GM19452 (cell line): ENCODE measurements at regions not wholly inside any gene's neighbourhood (a gene's known extent, or its start where the extent isn't known, plus 50 kb on each side); places are given as distances from the start of the nearest gene placed in this dataset.

Experiments used
- ATAC-seq: cut with Tn5 transposase; IDR thresholded peaks from one replicate; pipeline ENCODE4 v1.9.1; 2021; ENCODE audit not compliant: unreplicated experiment

- no peak for ATAC-seq
Observed at GRCh38 chr11:97234016-97234415, 844.2 kb downstream of the JRKL start.

- ATAC-seq = no peak
Observed at GRCh38 chr11:97237151-97237550, 847.3 kb downstream of the JRKL start.

DNA sequence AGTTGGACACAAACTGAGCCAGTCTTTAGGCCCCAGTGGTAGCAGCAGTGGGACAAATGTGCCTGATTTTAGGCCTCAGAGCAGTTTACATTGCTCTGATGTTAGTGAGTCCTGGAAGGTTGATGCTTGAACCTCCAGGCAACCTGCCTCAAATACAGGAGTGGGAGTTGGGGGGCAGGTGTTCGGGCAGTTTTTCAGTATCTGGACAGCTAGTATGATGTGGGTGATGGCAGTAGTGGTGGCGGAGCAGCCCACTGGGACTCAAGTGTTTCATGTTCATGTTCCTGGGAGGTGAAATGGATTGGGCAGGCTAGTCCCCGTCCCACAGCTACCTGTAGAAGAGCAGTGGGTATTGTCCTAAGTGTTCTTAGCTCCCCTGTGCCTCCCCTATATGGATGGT, 857.8 kb downstream of the JRKL start:
- no peak for ATAC-seq

DNA sequence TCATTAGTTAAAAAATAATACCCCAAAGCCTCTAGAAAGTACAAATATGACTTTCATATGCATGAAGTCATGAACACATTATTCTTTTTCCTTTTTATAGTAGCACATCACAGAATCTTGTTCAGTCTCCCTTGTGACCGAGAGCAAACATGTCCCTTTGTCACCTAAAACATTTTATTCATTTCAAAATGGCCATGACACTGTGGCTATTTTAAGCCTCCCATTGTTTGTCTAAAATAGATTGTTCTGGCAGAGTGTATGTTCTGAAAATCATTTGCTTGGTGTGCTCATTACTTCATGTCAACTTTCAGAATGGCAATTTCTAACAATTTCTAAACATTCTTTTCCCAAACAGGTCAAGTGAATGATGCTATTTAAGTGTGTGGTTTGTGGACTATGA, 865.0 kb downstream of the JRKL start:
- no peak for ATAC-seq

GRCh38 chr11:97259434-97259833, 869.6 kb downstream of the JRKL start:
- no peak for ATAC-seq

GRCh38 chr11:97259884-97260283, 870.1 kb downstream of the JRKL start:
- no peak for ATAC-seq

GRCh38 chr11:97263183-97263858, 873.5 kb downstream of the JRKL start:
- no peak for ATAC-seq

- no peak for ATAC-seq
Observed at GRCh38 chr11:97269527-97269926, 879.7 kb downstream of the JRKL start.

- no peak for ATAC-seq
Observed at GRCh38 chr11:97279341-97279740, 889.5 kb downstream of the JRKL start.

- no peak for ATAC-seq
Observed at GRCh38 chr11:97280347-97280746, 890.5 kb downstream of the JRKL start.

DNA sequence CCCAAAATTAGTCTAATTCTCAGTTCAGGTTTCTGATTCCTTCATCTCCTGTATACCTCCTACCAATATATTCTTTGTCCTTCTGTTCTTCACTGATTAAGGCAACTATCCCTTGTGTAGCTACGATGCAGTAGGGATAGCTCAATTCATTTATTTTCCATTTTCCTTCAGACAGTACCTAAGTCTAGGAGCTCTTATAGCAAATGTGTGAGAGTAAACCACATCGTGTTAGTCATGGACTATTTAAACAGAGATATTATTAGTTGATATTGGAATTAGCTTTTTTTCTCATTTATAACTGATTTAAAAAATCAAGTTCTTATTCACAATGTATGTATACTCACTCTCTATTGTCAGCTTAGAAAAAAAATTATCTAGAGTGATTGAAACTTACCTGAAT, 900.0 kb downstream of the JRKL start:
- no peak for ATAC-seq

DNA sequence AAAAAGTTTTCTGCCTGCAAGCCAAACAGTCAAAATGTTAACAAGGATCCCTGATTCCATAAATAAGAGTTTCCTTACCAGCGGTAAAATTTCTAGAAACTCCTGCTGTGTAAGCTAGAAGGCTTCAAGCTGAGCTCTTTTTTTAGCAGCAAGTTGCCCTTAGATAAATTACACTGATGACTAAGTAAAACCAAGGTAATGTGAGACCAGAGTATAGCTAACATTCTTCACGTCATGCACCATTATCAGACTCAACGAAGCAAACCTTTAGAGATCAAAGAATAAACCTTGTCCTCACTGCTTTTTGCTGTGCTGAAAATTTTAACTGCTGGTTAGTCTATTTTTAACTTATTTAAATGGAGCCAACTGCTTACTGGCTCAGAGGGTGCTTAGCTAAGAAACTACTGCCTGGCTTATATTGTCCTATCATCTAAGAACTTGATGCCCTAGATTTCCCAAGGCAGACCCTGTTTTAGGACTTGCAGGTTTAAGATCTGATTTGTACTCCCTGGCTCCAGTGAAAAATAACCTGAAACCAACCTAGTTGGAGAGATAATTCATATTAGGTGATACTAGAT, 900.7 kb downstream of the JRKL start:
- no peak for ATAC-seq

DNA sequence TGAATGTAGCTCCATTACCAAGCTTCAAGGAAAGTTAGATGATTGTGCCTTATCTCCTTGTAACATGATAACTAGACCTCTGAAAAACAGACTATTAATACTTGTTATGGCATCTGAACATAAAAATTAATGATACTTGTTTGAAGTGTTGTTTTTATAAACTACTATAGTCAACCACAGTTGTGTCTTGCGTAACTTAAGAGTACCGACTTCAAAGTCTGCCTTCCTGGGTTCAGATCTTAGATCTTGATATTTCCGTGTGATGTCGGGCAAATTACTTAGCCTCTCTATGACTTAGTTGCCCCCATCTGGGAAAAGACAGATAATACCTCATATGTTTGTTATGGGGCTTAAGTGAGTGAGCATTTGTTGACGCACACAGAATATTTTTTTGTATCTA, 906.5 kb downstream of the JRKL start:
- no peak for ATAC-seq

DNA sequence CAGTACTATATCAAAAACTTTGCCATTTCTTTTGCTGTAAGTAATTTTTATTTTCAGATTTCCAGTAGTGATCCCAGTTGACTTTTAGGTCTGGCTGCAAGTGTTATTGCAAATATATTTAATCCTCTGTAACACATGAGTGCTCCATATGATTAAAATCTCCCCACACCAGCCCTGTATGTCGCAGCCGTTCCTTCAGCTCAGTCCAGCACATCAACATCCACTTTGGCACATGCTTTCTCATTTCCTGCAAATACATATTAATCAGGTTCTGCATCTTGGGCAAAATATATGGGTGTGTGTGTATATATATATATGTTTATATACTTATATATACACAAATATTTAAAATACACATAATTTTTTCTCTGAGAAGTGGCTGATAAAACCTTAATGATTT, 919.5 kb downstream of the JRKL start:
- no peak for ATAC-seq

DNA sequence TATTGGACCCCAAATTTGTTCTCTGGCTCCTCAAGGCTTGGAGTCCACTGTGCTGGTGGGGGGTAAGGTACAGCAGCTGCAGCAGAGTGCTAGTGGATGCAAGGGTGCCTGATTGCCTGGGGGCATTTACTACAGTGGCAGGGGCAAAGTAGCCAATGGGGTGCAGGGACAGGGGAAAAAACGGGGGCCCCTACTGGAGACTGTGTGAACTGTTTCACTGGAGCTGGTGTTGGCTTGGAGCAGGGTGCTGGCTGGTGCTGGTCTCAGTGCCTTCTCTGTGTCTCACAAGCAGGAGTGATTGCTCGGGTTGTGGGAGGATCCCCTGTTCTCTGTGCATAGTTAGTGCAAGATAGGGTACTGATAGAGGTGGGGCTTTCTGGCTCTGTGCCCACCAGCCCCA, 935.9 kb downstream of the JRKL start:
- ATAC-seq = no peak

DNA sequence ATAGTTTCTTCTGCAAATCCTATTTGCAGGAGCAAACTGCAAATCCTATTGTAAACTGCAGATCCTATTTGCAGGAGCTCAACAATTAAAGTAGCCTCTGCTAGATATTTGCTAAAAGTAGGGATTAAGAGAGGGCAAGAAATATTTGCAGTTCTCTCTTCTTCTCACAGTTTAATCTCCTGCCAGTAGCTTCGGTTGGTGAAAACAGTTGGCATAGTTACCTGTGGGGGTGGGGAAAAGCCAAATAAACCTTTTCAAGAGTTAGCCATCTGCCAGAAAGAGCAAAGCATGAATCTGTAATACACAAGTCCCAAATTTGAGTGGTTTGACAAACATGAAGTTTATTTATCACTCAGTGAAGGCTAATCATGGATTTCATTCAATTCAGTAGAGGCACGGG, 942.5 kb downstream of the JRKL start:
- no peak for ATAC-seq

DNA sequence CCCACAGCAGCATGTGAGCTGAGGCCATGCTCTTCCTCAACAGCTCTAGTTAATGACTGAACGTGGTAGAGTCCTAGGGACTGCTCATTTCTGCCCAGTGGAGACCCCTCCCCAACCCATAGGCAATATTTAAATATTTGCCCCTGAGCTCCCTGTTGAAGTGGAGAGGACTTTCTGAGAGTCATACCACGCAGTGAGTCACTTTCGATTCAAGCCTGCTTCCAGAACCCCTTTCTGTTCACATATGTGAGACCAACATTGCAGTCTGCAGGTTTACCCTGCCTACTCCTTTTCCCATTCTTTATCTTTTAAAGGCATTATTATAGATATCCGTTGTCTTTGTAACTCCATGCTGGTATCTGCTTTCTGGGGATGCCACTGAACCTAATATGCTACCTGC, 946.3 kb downstream of the JRKL start:
- ATAC-seq = no peak

DNA sequence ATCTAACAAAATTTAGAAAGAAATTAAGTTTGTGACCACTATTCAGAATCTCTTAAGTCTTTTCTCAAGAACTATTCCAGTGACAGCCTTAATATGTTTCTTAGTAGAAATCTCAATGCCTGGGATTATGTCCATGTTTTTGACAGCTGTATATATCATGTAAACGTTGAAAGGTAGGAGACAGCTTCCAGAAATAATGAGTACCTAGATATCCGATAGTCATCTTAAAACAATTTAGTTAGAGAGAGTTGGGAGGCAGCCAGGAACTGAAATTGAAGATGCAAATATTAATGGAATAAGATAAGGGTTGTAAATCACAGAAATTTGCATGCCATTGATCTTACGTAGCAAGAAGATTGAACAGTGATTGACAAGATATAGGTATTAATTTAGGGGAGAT, 955.2 kb downstream of the JRKL start:
- ATAC-seq = no peak

- ATAC-seq = no peak
Observed at GRCh38 chr11:97349201-97349600, 959.4 kb downstream of the JRKL start.

GRCh38 chr11:97351939-97352338, 962.1 kb downstream of the JRKL start:
- no peak for ATAC-seq

- no peak for ATAC-seq
Observed at GRCh38 chr11:97354026-97354425, 964.2 kb downstream of the JRKL start.

DNA sequence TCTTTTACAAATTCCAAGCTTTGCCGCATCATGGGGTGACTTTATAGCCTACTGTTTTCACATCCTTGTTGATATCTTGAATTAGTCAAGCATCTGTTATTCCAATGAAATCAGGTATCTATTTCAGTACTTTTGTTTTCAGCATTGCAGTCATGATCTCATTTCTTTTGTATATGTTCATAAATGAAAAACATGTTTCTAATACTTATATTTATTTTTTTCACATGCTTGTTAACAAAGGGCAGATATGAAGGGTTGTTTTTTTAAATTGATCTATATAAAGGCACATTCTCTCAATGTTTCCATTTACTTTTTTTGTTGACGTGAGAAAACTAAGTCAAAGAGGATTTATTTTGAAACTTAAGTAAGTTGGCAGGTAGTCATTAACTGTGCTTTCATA, 964.8 kb downstream of the JRKL start:
- no peak for ATAC-seq

GRCh38 chr11:97355230-97355629, 965.4 kb downstream of the JRKL start:
- ATAC-seq = no peak
